GM12891 (cell line): ENCODE measurements at regions not wholly inside any gene's neighbourhood (a gene's known extent, or its start where the extent isn't known, plus 50 kb on each side); places are given as distances from the start of the nearest gene placed in this dataset.

Experiments used
- POLR2A ChIP-seq: IDR thresholded peaks from 2 replicates; pipeline ENCODE4 v1.6.1; 2011; ENCODE audit warnings: low read depth, low read length, control low read depth
- POLR2AphosphoS5 ChIP-seq: IDR thresholded peaks from 2 replicates; pipeline ENCODE4 v1.6.1; 2011; ENCODE audit warnings: low read depth, low read length, control low read depth
- TAF1 ChIP-seq: IDR thresholded peaks from 2 replicates; pipeline ENCODE4 v1.6.1; 2011; ENCODE audit warnings: low read depth, low read length, control low read depth

DNA sequence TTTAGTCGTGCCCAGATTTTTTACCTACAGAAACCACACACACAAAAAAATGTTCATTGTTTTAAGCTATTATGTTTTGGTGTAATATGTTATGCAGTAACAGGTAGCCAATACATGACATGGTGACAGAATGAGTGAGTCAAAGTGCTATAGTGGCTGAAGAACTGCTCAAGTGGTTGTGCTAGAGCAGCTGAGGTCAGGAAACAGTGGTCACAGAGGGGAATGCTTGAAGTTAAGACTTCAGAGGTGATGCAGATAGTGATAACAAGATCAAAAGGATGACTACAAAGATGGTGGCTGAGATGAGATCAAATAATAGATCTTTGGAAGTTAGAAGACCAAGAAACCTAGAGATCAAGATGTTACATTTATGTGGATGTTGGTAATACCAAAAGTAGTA is 174.3 kb downstream of the KCNE4 start:
- no peak for TF ChIP-seq POLR2A
- TF ChIP-seq POLR2AphosphoS5, result no peak
- no peak for TF ChIP-seq TAF1
